Dermis blood vessel endothelial cell (primary cell): ENCODE measurements at regions not wholly inside any gene's neighbourhood (a gene's known extent, or its start where the extent isn't known, plus 50 kb on each side); places are given as distances from the start of the nearest gene placed in this dataset.
"Not testable (repeated sequence)": the region's sequence is repeated elsewhere in the genome, so short reads cannot be mapped to it uniquely, and the experiment has no call there.

Experiments
- DNase-seq: peaks from one replicate; pipeline ENCODE4 v3.0.0; 2010

GRCh38 chr12:100083308-100083707 lies 59.4 kb downstream of the BLTP3B start:
- no peak for DNase-seq

- DNase-seq: not testable (repeated sequence)
Observed at GRCh38 chr12:100078777-100079176, 63.9 kb downstream of the BLTP3B start.

GRCh38 chr12:100077367-100077766 lies 65.3 kb downstream of the BLTP3B start:
- peak; percentile 5 for DNase-seq

GRCh38 chr12:100075598-100075997 lies 67.1 kb downstream of the BLTP3B start:
- DNase-seq: no peak

GRCh38 chr12:100069795-100070194 lies 72.9 kb downstream of the BLTP3B start:
- no peak for DNase-seq

- no peak for DNase-seq
Observed at GRCh38 chr12:100068305-100068704, 74.4 kb downstream of the BLTP3B start.

GRCh38 chr12:100061814-100062213 lies 77.1 kb upstream of the ANKS1B start:
- DNase-seq: no peak

GRCh38 chr12:100058482-100059029 lies 73.8 kb upstream of the ANKS1B start:
- DNase-seq: peak; percentile 89

- DNase-seq: not testable (repeated sequence)
Observed at GRCh38 chr12:100046202-100046601, 61.5 kb upstream of the ANKS1B start.

GRCh38 chr12:100044266-100044665 lies 59.5 kb upstream of the ANKS1B start:
- no peak for DNase-seq

GRCh38 chr12:100043631-100044030 lies 58.9 kb upstream of the ANKS1B start:
- DNase-seq: no peak
